Heart left ventricle (tissue), 13 donors: ENCODE measurements at regions not wholly inside any gene's neighbourhood (a gene's known extent, or its start where the extent isn't known, plus 50 kb on each side); places are given as distances from the start of the nearest gene placed in this dataset.

ENCODE experiments used
- CTCF ChIP-seq, 12 donors: fragments of 200-600 bp; sonication (generic) in 4 of 12; IDR thresholded peaks; one replicate each; pipeline versions ENCODE4 v1.5.0 to v1.8.0; 2018 to 2022; ENCODE audit warnings: antibody characterized with exemption in 12 of 12, mild to moderate bottlenecking in 5 of 12
- POLR2A ChIP-seq, 2 donors: fragments of 450-650 bp; IDR thresholded peaks; one replicate each; pipeline ENCODE4 v1.6.1; 2017; ENCODE audit warnings: antibody characterized with exemption in 2 of 2, mild to moderate bottlenecking in 2 of 2, moderate library complexity in 2 of 2
- donor health status: ischemic (EF 13 %, LVEDD 7.1; RV severe dilation, severe dysfunction).
- donor health status: DM: no; HTN: yes; CAD: no.
- donor health status: DM: no; HTN: no; CAD: no.
- donor health status: ischemic (EF 25% LVEDD 6.9; RV normal size, moderate dysfunction).
- donor health status: ischemic (EF 25% LVEDD 5.7; RV mildly dilated, moderate dysfunction).
- donor health status: ischemic (EF 35%, LVEDD 5.7; RV mildly dilated, moderate dysfunction).
- donor health status: nonischemic (EF 11% LVEDD 7.7; RV severe dilation, severe dysfunction).
- donor health status: DM: yes; HTN: yes; CAD: no.
- donor health status: PGD.
- donor health status: ischemic (EF 29% LVEDD 5.4; RV normal size, mild dysfunction).
- donor health status: nonischemic (EF 23%, LVEDD 6.1; RV moderate dilation, normal function).

- TF ChIP-seq CTCF (IDR thresholded peaks at IDR 0.05) (no peak), POLR2A (IDR thresholded peaks at IDR 0.05) (no peak)
Measured at GRCh38 chr9:1922026-1922425, 93.1 kb upstream of the SMARCA2 start.
